ENCODE measurements at regions not wholly inside any gene's neighbourhood (a gene's known extent, or its start where the extent isn't known, plus 50 kb on each side); places are given as distances from the start of the nearest gene placed in this dataset.

DNA sequence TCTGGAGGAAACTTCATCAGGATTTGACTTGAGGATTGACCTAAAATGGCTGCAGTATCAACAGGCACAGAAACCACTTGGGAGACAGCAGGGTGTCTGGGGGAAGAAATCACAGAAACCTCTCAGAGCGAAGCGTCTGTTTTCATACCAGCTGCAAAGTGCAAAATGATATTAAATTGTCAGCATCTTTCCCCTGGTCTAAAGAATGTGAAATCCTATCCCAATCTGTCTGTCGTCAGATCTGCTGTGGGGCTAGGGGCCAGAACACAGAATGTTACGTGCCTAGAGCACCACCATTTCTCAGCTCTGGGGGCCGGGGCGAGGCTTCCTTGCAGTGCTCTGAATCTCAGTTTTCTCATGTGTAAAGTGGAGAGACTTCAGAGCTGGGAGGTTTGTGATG lies 54.1 kb upstream of the MYCN start:
- DNase-seq = no peak
- Mint-ChIP-seq H3K36me3 (ENCODE audit: low read depth) (no peaks in the 10 kb centered on the region), H3K4me1 (ENCODE audit: low read depth) (no peaks in the 10 kb centered on the region), H3K27me3 (ENCODE audit: low read depth) (peaks cover 2% of the 10 kb centered on the region), H3K27ac (no peak overlapping the region), H3K4me3 (no peak overlapping the region), H3K9me3 (ENCODE audit: insufficient read depth) (no peaks in the 10 kb centered on the region)
- CTCF ChIA-PET = no interaction called here
- POLR2A ChIA-PET = no interaction called here
- ATAC-seq = no peak

DNA sequence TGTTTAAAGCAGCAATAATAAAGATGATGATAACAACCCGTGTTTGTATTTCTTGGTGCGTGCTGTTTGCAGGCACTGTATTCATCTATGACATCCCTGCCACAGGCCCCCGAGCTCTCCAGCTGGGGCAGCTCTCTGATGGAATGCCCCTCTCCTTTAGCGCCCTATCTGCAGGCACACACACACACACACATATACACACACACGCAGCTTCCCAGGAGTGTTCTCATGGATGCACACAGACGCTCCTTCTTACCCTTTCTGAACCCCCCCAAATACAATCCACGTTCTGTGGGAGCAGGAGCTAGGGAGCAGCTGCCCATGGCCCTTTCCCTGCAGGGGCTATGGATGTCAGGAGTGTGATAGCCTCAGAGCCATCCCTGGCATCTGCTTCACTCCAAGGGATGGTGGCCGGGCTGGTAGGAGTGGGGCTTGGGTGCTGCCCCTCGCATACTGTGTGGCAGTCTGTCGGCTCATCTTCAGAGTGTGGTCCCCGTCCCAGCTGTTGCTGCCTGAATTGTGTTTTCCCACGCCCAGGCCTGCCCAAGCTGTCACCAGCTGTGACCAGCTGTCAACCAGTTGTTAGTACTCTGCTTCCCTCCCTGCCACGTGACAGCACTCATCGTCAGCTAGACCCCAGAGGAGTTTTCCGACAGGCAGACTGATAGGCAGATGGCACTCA lies 50.8 kb upstream of the MYCN start:
- ATAC-seq (no peak), DNase-seq (no peak)
- no peak overlapping the region for H3K27ac Mint-ChIP-seq
- H3K9me3 Mint-ChIP-seq (ENCODE audit: insufficient read depth) = no peaks in the 10 kb centered on the region
- H3K27me3 Mint-ChIP-seq (ENCODE audit: low read depth) = no peaks in the 10 kb centered on the region
- ChIA-PET CTCF (no interaction called here), POLR2A (interaction anchor here (0.6 kb wide), 1 partner anchor 597 kb away, joined by 3 read pairs; no protein-coding TSS in a partner anchor)
- no peaks in the 10 kb centered on the region for H3K4me1 Mint-ChIP-seq (ENCODE audit: low read depth)
- H3K36me3 Mint-ChIP-seq (ENCODE audit: low read depth) = no peaks in the 10 kb centered on the region
- H3K4me3 Mint-ChIP-seq = no peak overlapping the region

DNA sequence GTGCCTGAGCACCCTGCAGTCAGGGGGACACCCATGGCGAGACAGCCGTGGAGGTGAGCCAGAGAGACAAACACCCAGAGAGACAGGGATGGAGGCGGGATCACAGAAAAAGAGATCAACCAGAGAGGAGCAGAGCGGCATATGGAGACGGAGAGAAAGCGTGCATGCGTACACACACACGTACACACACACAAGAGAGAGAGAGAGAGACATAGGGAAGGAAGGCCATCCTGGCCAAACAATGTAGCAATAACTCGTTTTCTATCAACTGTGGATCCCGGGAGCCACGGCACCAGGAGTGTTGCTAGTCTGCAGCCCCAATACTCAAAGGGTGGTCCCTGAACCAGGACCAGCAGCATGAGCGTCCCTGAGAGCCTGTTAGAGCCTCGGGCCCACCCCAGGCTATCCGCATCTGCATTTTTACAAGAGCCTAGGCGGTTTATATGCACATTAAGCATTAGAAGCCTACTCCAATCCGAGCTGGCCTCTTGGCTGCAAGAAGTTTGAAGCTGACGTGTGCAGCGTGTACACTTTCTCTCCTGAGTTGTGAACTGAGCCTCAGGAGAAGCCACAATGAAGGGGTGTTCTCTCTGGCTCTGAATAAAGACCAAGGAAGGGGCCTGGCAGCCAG lies 50.1 kb upstream of the MYCN start:
- H3K4me3 Mint-ChIP-seq = no peak overlapping the region
- H3K4me1 Mint-ChIP-seq (ENCODE audit: low read depth) = no peaks in the 10 kb centered on the region
- H3K9me3 Mint-ChIP-seq (ENCODE audit: insufficient read depth) = no peaks in the 10 kb centered on the region
- POLR2A ChIA-PET = no interaction called here
- H3K27ac Mint-ChIP-seq = no peak overlapping the region
- DNase-seq = no peak
- H3K36me3 Mint-ChIP-seq (ENCODE audit: low read depth) = no peaks in the 10 kb centered on the region
- CTCF ChIA-PET = no interaction called here
- ATAC-seq = no peak
- no peaks in the 10 kb centered on the region for H3K27me3 Mint-ChIP-seq (ENCODE audit: low read depth)
